Hepatocyte (in vitro differentiated cells): ENCODE measurements at regions not wholly inside any gene's neighbourhood (a gene's known extent, or its start where the extent isn't known, plus 50 kb on each side); places are given as distances from the start of the nearest gene placed in this dataset.

Experiments
- CTCF ChIP-seq: fragments of 200-600 bp; sonication (generic); IDR thresholded peaks from 2 replicates; pipeline ENCODE4 v1.5.1; 2016; ENCODE audit warnings: antibody characterized with exemption, mild to moderate bottlenecking; ENCODE audit not compliant: poor library complexity
- EZH2 ChIP-seq: fragments of 200-600 bp; sonication (generic); IDR thresholded peaks from 2 replicates; pipeline ENCODE4 v1.6.1; 2016; ENCODE audit warnings: antibody characterized with exemption, mild to moderate bottlenecking, borderline replicate concordance

- TF ChIP-seq EZH2 (no peak), CTCF (no peak)
These were observed 850.4 kb upstream of the AADAT start for GRCh38 chr4:170940043-170940724.
